Neural cell (in vitro differentiated cells): ENCODE measurements at regions not wholly inside any gene's neighbourhood (a gene's known extent, or its start where the extent isn't known, plus 50 kb on each side); places are given as distances from the start of the nearest gene placed in this dataset.

Experiments
- H2AFZ ChIP-seq: fragments of 200-600, 300-800 bp; sonication (generic), shearing (Covaris generic); 2 replicates; pipeline ENCODE4 v1.6.0; 2014; ENCODE audit warnings: low read depth, mild to moderate bottlenecking, antibody characterized with exemption, low read length, moderate library complexity
- H3F3A ChIP-seq: fragments of 200-600 bp; shearing (Covaris generic); 2 replicates; pipeline ENCODE4 v1.6.1; 2016; ENCODE audit warnings: mild to moderate bottlenecking, moderate library complexity, mixed read lengths, antibody characterized with exemption, low read length; ENCODE audit not compliant: insufficient read depth, poor library complexity, severe bottlenecking
- H3K27ac ChIP-seq: fragments of 200-600, 300-800 bp; sonication (generic), shearing (Covaris generic); 2 replicates; pipeline ENCODE4 v1.5.1; 2014; ENCODE audit warnings: mild to moderate bottlenecking, low read length, moderate library complexity
- H3K27me3 ChIP-seq: fragments of 300-800, 200-600 bp; sonication (generic), shearing (Covaris generic); 2 replicates; pipeline ENCODE4 v1.6.0; 2014; ENCODE audit warnings: mild to moderate bottlenecking, low read depth, low read length, moderate library complexity; ENCODE audit not compliant: insufficient read depth
- H3K36me3 ChIP-seq: fragments of 300-800, 200-600 bp; sonication (generic), shearing (Covaris generic); 2 replicates; pipeline ENCODE4 v1.5.1; 2014; ENCODE audit warnings: mild to moderate bottlenecking, antibody characterized with exemption, low read length, moderate library complexity; ENCODE audit not compliant: insufficient read depth
- H3K4me2 ChIP-seq: fragments of 300-800, 200-600 bp; sonication (generic), shearing (Covaris generic); 2 replicates; pipeline ENCODE4 v1.6.0; 2014; ENCODE audit warnings: mild to moderate bottlenecking, low read length
- H3K4me3 ChIP-seq: fragments of 300-800, 200-600 bp; sonication (generic), shearing (Covaris generic); 2 replicates; pipeline ENCODE4 v1.5.1; 2014; ENCODE audit warnings: mild to moderate bottlenecking, low read length, moderate library complexity
- H3K79me2 ChIP-seq: fragments of 200-600 bp; shearing (Covaris generic); replicated peaks from 2 replicates; pipeline ENCODE4 v1.6.0; 2014; ENCODE audit warnings: mild to moderate bottlenecking, low read length, moderate library complexity; ENCODE audit not compliant: insufficient read depth
- H3K9ac ChIP-seq: fragments of 300-800, 200-600 bp; sonication (generic), shearing (Covaris generic); 2 replicates; pipeline ENCODE4 v1.6.1; 2016; ENCODE audit warnings: mild to moderate bottlenecking, low read length, mixed read lengths
- H3K9me2 ChIP-seq: fragments of 200-600 bp; shearing (Covaris generic); 2 replicates; pipeline ENCODE4 v1.6.1; 2016; ENCODE audit warnings: mild to moderate bottlenecking, low read length, mixed read lengths; ENCODE audit not compliant: insufficient read depth
- H3K9me3 ChIP-seq: fragments of 200-600, 300-800 bp; sonication (generic), shearing (Covaris generic); 2 replicates; pipeline ENCODE4 v1.6.1; 2016; ENCODE audit warnings: mild to moderate bottlenecking, mixed run types, low read length, moderate library complexity, mixed read lengths
- H4K20me1 ChIP-seq: fragments of 200-600 bp; shearing (Covaris generic); 2 replicates; pipeline ENCODE4 v1.6.1; 2016; ENCODE audit warnings: mild to moderate bottlenecking, mixed run types; ENCODE audit not compliant: insufficient read depth
- EP300 ChIP-seq: fragments of 450-650 bp; conservative IDR thresholded peaks from 2 replicates; pipeline ENCODE4 v1.6.1; 2014; ENCODE audit warnings: antibody characterized with exemption, mild to moderate bottlenecking, moderate library complexity; ENCODE audit not compliant: poor library complexity, severe bottlenecking
- EZH2 ChIP-seq: fragments of 200-600, 300-800 bp; shearing (Covaris generic), sonication (generic); IDR thresholded peaks from 2 replicates; pipeline ENCODE4 v1.6.1; 2014; ENCODE audit warnings: antibody characterized with exemption, low read length, borderline replicate concordance, mild to moderate bottlenecking; ENCODE audit not compliant: insufficient read depth, poor library complexity, severe bottlenecking
- MXI1 ChIP-seq: fragments of 450-650 bp; conservative IDR thresholded peaks from 2 replicates; pipeline ENCODE4 v1.6.1; 2014; ENCODE audit warnings: antibody characterized with exemption, mild to moderate bottlenecking; ENCODE audit not compliant: poor library complexity, severe bottlenecking
- POLR2AphosphoS5 ChIP-seq: IDR thresholded peaks from 2 replicates; pipeline ENCODE4 v1.6.1; 2012
- RAD21 ChIP-seq: fragments of 450-650 bp; conservative IDR thresholded peaks from 2 replicates; pipeline ENCODE4 v1.6.1; 2014; ENCODE audit warnings: antibody characterized with exemption, mild to moderate bottlenecking, moderate library complexity
- REST ChIP-seq: IDR thresholded peaks from 2 replicates; pipeline ENCODE4 v1.6.1; 2012; ENCODE audit warnings: borderline replicate concordance
- SMC3 ChIP-seq: fragments of 450-650 bp; conservative IDR thresholded peaks from 2 replicates; pipeline ENCODE4 v1.6.1; 2014; ENCODE audit warnings: antibody characterized with exemption, mild to moderate bottlenecking, moderate library complexity; ENCODE audit not compliant: poor library complexity
- TAF1 ChIP-seq: IDR thresholded peaks from 2 replicates; pipeline ENCODE4 v1.6.1; 2012; ENCODE audit warnings: low read depth
- TF ChIP-seq, protein P1 (sequence below): fragments of 450-650 bp; IDR thresholded peaks from 2 replicates; pipeline ENCODE4 v1.5.1; 2014; ENCODE audit warnings: antibody characterized with exemption, mild to moderate bottlenecking, moderate library complexity; ENCODE audit not compliant: poor library complexity, severe bottlenecking

DNA sequence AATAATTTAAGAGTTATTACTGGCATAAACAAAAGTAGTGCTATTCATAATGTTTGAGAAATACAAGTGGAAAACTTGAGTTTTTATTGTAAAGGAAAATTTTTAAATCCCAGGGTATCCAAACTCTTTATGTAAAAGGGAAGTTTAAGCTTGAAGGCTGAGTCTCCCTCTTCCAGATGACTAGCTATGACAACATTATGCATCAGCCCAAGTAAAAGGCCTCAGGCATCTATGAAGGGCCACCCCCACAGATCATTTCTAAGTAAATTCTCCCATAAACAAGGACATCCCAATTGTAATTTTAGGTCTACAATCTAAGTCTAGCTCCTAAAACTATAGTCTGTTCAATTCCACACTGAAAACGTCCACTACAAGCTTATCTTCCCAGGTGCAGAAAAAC is 166.2 kb upstream of the STEAP1 start:
- H4K20me1 ChIP-seq = no peaks in the 10 kb centered on the region

DNA sequence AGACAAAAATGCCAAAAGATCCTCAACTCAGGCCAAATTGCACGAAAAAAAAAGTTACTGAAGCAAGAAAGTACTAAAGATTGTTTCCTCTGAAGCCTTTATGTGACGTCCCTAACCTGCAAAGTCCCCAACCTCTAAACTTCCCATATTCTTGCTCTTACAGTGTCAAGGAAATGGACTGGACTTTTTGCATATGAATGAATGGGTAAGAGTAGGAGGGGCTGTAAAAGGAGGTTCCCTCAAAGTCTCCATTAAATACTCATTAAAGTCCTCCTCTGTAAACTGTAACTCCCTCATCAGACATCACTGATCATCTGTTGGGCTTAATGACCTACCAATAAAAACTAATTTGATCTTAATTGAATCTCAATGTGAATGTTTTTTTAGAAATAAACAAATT is 164.8 kb upstream of the STEAP1 start:
- Histone ChIP-seq H3K9me2 (no peaks in the 10 kb centered on the region), H3F3A (no peaks in the 10 kb centered on the region), H3K9ac (no peak overlapping the region), H2AFZ (no peak overlapping the region), H3K4me3 (no peak overlapping the region), H4K20me1 (no peaks in the 10 kb centered on the region), H3K27me3 (no peaks in the 10 kb centered on the region), H3K79me2 (no peaks in the 10 kb centered on the region), H3K36me3 (no peaks in the 10 kb centered on the region), H3K9me3 (no peaks in the 10 kb centered on the region), H3K4me2 (no peak overlapping the region), H3K27ac (no peak overlapping the region)
- TF ChIP-seq RAD21 = no peak
- TF ChIP-seq EZH2 = no peak
- TF ChIP-seq POLR2AphosphoS5 = no peak
- no peak for TF ChIP-seq EP300
- TF ChIP-seq SMC3 = no peak

More for the DNA sequence above, 166.2 kb upstream of the STEAP1 start:
- Histone ChIP-seq H3F3A (no peaks in the 10 kb centered on the region), H3K27ac (no peak overlapping the region), H3K9ac (no peak overlapping the region), H3K36me3 (no peaks in the 10 kb centered on the region), H2AFZ (no peak overlapping the region), H3K9me2 (no peaks in the 10 kb centered on the region), H3K79me2 (no peaks in the 10 kb centered on the region), H3K4me2 (no peak overlapping the region), H3K9me3 (no peaks in the 10 kb centered on the region), H3K27me3 (no peaks in the 10 kb centered on the region), H3K4me3 (no peak overlapping the region)
- no peak for TF ChIP-seq REST

GRCh38 chr7:89994483-89994882 is 159.8 kb upstream of the STEAP1 start:
- no peak overlapping the region for H2AFZ ChIP-seq

More at GRCh38 chr7:89994483-89994882, 159.8 kb upstream of the STEAP1 start:
- Histone ChIP-seq H3K27me3 (no peaks in the 10 kb centered on the region), H4K20me1 (no peaks in the 10 kb centered on the region), H3K9me3 (no peaks in the 10 kb centered on the region), H3F3A (no peaks in the 10 kb centered on the region), H3K36me3 (no peaks in the 10 kb centered on the region), H3K4me2 (no peak overlapping the region), H3K27ac (no peak overlapping the region), H3K9me2 (no peaks in the 10 kb centered on the region), H3K79me2 (no peaks in the 10 kb centered on the region), H3K9ac (no peak overlapping the region), H3K4me3 (no peak overlapping the region)
- TF ChIP-seq EP300 (no peak), MXI1 (no peak), EZH2 (no peak), SMC3 (no peak), REST (no peak), POLR2AphosphoS5 (no peak), TAF1 (no peak), RAD21 (no peak)
- TF ChIP-seq, protein P1, sequence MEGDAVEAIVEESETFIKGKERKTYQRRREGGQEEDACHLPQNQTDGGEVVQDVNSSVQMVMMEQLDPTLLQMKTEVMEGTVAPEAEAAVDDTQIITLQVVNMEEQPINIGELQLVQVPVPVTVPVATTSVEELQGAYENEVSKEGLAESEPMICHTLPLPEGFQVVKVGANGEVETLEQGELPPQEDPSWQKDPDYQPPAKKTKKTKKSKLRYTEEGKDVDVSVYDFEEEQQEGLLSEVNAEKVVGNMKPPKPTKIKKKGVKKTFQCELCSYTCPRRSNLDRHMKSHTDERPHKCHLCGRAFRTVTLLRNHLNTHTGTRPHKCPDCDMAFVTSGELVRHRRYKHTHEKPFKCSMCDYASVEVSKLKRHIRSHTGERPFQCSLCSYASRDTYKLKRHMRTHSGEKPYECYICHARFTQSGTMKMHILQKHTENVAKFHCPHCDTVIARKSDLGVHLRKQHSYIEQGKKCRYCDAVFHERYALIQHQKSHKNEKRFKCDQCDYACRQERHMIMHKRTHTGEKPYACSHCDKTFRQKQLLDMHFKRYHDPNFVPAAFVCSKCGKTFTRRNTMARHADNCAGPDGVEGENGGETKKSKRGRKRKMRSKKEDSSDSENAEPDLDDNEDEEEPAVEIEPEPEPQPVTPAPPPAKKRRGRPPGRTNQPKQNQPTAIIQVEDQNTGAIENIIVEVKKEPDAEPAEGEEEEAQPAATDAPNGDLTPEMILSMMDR = no peak
